Liver (tissue), 3 donors: ENCODE measurements at regions not wholly inside any gene's neighbourhood (a gene's known extent, or its start where the extent isn't known, plus 50 kb on each side); places are given as distances from the start of the nearest gene placed in this dataset.

ENCODE experiments used
- FOXA1 ChIP-seq: IDR thresholded peaks from 2 replicates; pipeline ENCODE4 v1.6.1; 2016; ENCODE audit warnings: antibody characterized with exemption
- JUND ChIP-seq, 2 donors: IDR thresholded peaks; 2 replicates each; pipeline ENCODE4 v1.6.1; 2016; ENCODE audit warnings: antibody characterized with exemption in 2 of 2
- RAD21 ChIP-seq, 2 donors: IDR thresholded peaks; 2 replicates each; pipeline ENCODE4 v1.6.1; 2016; ENCODE audit warnings: antibody characterized with exemption in 2 of 2, mild to moderate bottlenecking in 2 of 2
- REST ChIP-seq: IDR thresholded peaks from 2 replicates; pipeline ENCODE4 v1.6.1; 2016; ENCODE audit warnings: antibody characterized with exemption, mild to moderate bottlenecking
- RXRA ChIP-seq, 2 donors: IDR thresholded peaks; 2 replicates each; pipeline ENCODE4 v1.6.1; 2017 to 2018; ENCODE audit warnings: antibody characterized with exemption in 2 of 2, mild to moderate bottlenecking in 1 of 2
- TAF1 ChIP-seq: conservative IDR thresholded peaks from 2 replicates; pipeline ENCODE4 v1.6.1; 2016; ENCODE audit warnings: antibody characterized with exemption, mild to moderate bottlenecking
- TF ChIP-seq, protein P1 (sequence below): fragments of 150-350 bp; IDR thresholded peaks from 2 replicates; pipeline ENCODE4 v1.5.1; 2017; ENCODE audit warnings: improper control_type of control experiment, low read depth, low read length; ENCODE audit not compliant: missing input control
- TF ChIP-seq, protein P2 (sequence below): IDR thresholded peaks from 2 replicates; pipeline ENCODE4 v1.6.1; 2016; ENCODE audit warnings: antibody characterized with exemption
- TF ChIP-seq, protein P3 (sequence below): IDR thresholded peaks from 2 replicates; pipeline ENCODE4 v1.6.1; 2016; ENCODE audit warnings: antibody characterized with exemption
- donor health status: healthy.
- donor health status: healthy.

DNA sequence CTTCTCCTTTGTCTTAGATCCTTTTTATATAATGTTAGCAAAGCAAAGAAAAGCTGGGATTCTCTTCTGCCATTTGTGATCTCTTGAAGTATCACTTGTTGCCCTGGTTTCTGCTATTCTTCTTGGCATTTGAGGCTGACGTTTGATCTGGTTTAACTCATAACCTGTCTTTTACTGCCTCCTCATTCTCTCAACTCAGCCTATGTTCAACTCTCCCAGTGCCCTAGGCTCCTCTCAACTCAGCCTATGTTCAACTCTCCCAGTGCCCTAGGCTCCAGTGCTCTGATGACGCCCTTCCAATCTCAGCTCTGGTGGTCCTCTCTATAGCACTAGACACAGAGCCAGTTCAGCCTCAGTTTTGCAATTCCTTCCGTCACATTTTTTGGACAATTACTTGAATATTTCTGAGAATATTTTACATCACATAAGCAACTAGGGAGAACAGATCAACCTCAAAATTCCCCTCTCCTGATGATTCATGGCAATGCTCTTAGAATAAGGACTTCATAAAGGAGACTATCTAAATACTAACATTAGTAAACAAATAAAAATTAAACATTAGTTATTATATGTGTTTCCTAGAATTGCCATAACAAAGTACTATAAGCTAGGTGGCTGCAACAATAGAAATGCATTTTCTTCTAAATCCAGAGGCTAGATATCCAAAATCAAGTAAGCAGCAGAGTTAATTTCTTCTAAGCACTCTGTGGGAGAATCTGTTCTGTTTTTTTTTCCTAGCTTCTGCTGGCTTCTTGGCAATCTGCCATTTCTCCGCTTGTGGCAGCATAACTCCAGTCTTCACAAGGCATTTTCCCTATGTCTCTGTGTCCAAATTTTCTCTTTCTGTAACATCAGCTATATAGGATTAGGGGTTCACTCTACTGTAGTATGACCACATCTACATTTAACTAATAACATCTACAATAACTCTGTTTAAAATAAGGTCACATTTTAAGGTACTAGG, 662.1 kb upstream of the FTMT start:
- TF ChIP-seq, protein P1, sequence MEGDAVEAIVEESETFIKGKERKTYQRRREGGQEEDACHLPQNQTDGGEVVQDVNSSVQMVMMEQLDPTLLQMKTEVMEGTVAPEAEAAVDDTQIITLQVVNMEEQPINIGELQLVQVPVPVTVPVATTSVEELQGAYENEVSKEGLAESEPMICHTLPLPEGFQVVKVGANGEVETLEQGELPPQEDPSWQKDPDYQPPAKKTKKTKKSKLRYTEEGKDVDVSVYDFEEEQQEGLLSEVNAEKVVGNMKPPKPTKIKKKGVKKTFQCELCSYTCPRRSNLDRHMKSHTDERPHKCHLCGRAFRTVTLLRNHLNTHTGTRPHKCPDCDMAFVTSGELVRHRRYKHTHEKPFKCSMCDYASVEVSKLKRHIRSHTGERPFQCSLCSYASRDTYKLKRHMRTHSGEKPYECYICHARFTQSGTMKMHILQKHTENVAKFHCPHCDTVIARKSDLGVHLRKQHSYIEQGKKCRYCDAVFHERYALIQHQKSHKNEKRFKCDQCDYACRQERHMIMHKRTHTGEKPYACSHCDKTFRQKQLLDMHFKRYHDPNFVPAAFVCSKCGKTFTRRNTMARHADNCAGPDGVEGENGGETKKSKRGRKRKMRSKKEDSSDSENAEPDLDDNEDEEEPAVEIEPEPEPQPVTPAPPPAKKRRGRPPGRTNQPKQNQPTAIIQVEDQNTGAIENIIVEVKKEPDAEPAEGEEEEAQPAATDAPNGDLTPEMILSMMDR: no peak
- no peak for TF ChIP-seq JUND (IDR thresholded peaks at IDR 0.05)
- TF ChIP-seq RAD21 (IDR thresholded peaks at IDR 0.05): no peak
- no peak for TF ChIP-seq TAF1
- no peak for TF ChIP-seq RXRA (IDR thresholded peaks at IDR 0.05)
- TF ChIP-seq, protein P2, sequence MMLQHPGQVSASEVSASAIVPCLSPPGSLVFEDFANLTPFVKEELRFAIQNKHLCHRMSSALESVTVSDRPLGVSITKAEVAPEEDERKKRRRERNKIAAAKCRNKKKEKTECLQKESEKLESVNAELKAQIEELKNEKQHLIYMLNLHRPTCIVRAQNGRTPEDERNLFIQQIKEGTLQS: no peak
- no peak for TF ChIP-seq REST
- no peak for TF ChIP-seq FOXA1
- TF ChIP-seq, protein P3, sequence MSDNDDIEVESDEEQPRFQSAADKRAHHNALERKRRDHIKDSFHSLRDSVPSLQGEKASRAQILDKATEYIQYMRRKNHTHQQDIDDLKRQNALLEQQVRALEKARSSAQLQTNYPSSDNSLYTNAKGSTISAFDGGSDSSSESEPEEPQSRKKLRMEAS: no peak
